ENCODE measurements at regions not wholly inside any gene's neighbourhood (a gene's known extent, or its start where the extent isn't known, plus 50 kb on each side); places are given as distances from the start of the nearest gene placed in this dataset.

DNA sequence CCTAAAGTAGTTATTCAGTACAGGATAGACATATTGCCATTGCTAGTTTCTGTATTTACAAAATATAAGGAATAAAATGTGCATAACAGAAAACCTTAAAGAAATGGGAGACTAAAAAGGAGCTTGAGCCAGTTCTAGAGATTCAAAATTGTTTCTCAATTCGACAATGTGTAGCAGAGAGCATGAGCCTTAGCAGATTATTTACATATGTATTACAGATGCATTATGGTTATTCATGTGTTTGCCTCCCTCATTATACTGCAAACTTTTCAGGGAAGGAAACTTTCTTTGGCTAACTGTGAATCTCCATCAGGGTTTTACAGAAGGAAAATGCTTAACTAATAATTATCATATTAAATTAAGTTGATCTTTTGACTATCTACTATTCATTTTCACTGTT is 854.4 kb upstream of the SLC39A10 start:
- TF ChIP-seq, protein P1, sequence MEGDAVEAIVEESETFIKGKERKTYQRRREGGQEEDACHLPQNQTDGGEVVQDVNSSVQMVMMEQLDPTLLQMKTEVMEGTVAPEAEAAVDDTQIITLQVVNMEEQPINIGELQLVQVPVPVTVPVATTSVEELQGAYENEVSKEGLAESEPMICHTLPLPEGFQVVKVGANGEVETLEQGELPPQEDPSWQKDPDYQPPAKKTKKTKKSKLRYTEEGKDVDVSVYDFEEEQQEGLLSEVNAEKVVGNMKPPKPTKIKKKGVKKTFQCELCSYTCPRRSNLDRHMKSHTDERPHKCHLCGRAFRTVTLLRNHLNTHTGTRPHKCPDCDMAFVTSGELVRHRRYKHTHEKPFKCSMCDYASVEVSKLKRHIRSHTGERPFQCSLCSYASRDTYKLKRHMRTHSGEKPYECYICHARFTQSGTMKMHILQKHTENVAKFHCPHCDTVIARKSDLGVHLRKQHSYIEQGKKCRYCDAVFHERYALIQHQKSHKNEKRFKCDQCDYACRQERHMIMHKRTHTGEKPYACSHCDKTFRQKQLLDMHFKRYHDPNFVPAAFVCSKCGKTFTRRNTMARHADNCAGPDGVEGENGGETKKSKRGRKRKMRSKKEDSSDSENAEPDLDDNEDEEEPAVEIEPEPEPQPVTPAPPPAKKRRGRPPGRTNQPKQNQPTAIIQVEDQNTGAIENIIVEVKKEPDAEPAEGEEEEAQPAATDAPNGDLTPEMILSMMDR (IDR thresholded peaks at IDR 0.05), result no peak
- no peak for TF ChIP-seq ZFX (IDR thresholded peaks at IDR 0.05; ENCODE audit: borderline replicate concordance)

All from 22Rv1 (cell line).